HepG2 (cell line): ENCODE measurements at regions not wholly inside any gene's neighbourhood (a gene's known extent, or its start where the extent isn't known, plus 50 kb on each side); places are given as distances from the start of the nearest gene placed in this dataset.
A peak's percentile ranks its signal among the peaks of the same experiment; 100 is the strongest.

Experiments used
- ARNT ChIP-seq: fragments of 450-650 bp; IDR thresholded peaks from 2 replicates; pipeline ENCODE4 v1.6.1; 2017
- BHLHE40 ChIP-seq: IDR thresholded peaks from 2 replicates; pipeline ENCODE4 v1.6.1; 2011; ENCODE audit warnings: low read length, improper control_type of control experiment
- BRCA1 ChIP-seq: sonication (generic); formaldehyde crosslinking; IDR thresholded peaks from 2 replicates; pipeline ENCODE4 v1.4.0; 2020; ENCODE audit warnings: missing genetic modification reagents
- MXD4 ChIP-seq: IDR thresholded peaks from 2 replicates; pipeline ENCODE4 v1.6.1; 2016; ENCODE audit warnings: mild to moderate bottlenecking, missing biosample characterization, missing genetic modification reagents
- NFE2 ChIP-seq: sonication (generic); formaldehyde crosslinking; IDR thresholded peaks from 2 replicates; pipeline ENCODE4 v1.4.0; 2020; ENCODE audit warnings: missing genetic modification reagents
- NR1H2 ChIP-seq: sonication (generic); formaldehyde crosslinking; IDR thresholded peaks from 2 replicates; pipeline ENCODE4 v1.8.1; 2022; ENCODE audit warnings: low read depth, missing genetic modification reagents, borderline replicate concordance
- SIX1 ChIP-seq: sonication (generic); formaldehyde crosslinking; IDR thresholded peaks from 2 replicates; pipeline ENCODE4 v1.4.0; 2020; ENCODE audit warnings: missing genetic modification reagents, borderline replicate concordance
- SIX4 ChIP-seq: sonication (generic); formaldehyde crosslinking; IDR thresholded peaks from 2 replicates; pipeline ENCODE4 v1.4.0; 2020; ENCODE audit warnings: missing genetic modification reagents
- ZFP90 ChIP-seq: sonication (generic); formaldehyde crosslinking; IDR thresholded peaks from 2 replicates; pipeline ENCODE4 v1.8.0; 2022; ENCODE audit warnings: missing genetic modification reagents, mild to moderate bottlenecking, inconsistent platforms, borderline replicate concordance
- ZMYM3 ChIP-seq: sonication (generic); formaldehyde crosslinking; IDR thresholded peaks from 2 replicates; pipeline ENCODE4 v1.5.1; 2020; ENCODE audit warnings: mild to moderate bottlenecking, missing genetic modification reagents
- ZNF564 ChIP-seq: sonication (generic); formaldehyde crosslinking; IDR thresholded peaks from 2 replicates; pipeline ENCODE4 v1.8.1; 2023; ENCODE audit warnings: mild to moderate bottlenecking, missing genetic modification reagents
- ZNF724P ChIP-seq: sonication (generic); formaldehyde crosslinking; IDR thresholded peaks from 2 replicates; pipeline ENCODE4 v1.8.0; 2022; ENCODE audit warnings: missing genetic modification reagents, borderline replicate concordance
- ZNF737 ChIP-seq: sonication (generic); formaldehyde crosslinking; IDR thresholded peaks from 2 replicates; pipeline ENCODE4 v1.5.0; 2020; ENCODE audit warnings: missing genetic modification reagents, mild to moderate bottlenecking, borderline replicate concordance
- ZSCAN12 ChIP-seq: sonication (generic); formaldehyde crosslinking; IDR thresholded peaks from 2 replicates; pipeline ENCODE4 v1.9.0; 2021; ENCODE audit warnings: mild to moderate bottlenecking, missing genetic modification reagents
- ZSCAN29 ChIP-seq: sonication (generic); formaldehyde crosslinking; conservative IDR thresholded peaks from 2 replicates; pipeline ENCODE4 v1.4.0; 2020; ENCODE audit warnings: mild to moderate bottlenecking, missing genetic modification reagents
- TF ChIP-seq, protein P1 (sequence below): sonication (generic); formaldehyde crosslinking; IDR thresholded peaks from 2 replicates; pipeline ENCODE4 v1.8.0; 2022; ENCODE audit warnings: low read depth, missing genetic modification reagents
- TF ChIP-seq, protein P2 (sequence below): sonication (generic); formaldehyde crosslinking; IDR thresholded peaks from 2 replicates; pipeline ENCODE4 v1.4.0; 2020; ENCODE audit warnings: missing genetic modification reagents, low read depth, mild to moderate bottlenecking, borderline replicate concordance
- TF ChIP-seq, protein P3 (sequence below): sonication (generic); formaldehyde crosslinking; IDR thresholded peaks from 2 replicates; pipeline ENCODE4 v1.4.0; 2020; ENCODE audit warnings: mild to moderate bottlenecking, low read depth, missing genetic modification reagents
- TF ChIP-seq, protein P4 (sequence below): sonication (generic); formaldehyde crosslinking; IDR thresholded peaks from 2 replicates; pipeline ENCODE4 v1.4.0; 2020; ENCODE audit warnings: missing genetic modification reagents, borderline replicate concordance
- TF ChIP-seq, protein P5 (sequence below): sonication (generic); formaldehyde crosslinking; IDR thresholded peaks from 2 replicates; pipeline ENCODE4 v1.8.0; 2022; ENCODE audit warnings: mild to moderate bottlenecking, missing genetic modification reagents, borderline replicate concordance
- TF ChIP-seq, protein P6 (sequence below): IDR thresholded peaks from 2 replicates; pipeline ENCODE4 v1.6.1; 2016; ENCODE audit warnings: control low read depth

DNA sequence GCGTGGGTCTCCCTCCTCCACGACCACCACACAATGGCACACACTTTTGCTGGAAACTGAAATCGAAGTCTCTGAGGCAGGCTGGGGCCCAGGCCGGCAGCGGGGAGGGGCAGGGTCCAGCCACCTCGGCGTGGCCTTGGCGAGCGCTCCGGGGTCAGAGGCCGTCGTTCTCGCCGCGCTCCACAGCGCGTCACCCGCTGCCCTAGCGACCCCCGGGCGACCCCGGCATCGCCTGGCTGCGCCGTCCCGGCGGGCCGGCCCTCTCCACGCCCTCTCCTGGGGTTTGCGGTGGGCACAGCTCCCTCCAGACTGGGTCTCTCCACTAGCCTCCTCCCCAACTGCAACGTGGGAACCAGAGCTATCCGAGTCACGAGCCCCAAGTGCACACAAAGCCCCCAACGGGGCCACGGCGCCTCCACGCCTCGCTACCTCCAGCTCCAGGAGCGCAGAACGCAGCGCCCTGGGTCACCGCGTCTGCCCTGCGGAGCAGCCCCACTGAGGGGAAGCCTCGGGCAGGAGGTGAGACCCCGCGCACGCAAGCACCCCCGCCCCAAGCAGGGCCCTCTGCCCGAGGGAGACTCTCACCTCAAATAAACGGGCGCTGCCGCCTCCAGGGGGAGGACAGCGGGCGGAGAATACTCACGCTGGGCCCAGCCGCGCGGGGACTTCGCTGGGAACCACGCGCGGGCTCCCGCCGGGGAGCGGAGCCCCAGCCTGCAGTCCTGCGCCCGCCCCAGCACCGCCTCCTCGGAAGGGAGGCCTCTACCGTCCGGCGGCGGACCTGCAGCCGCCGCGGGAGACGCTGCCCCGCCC, 134.0 kb upstream of the BARHL2 start (continued):
- TF ChIP-seq, protein P1, sequence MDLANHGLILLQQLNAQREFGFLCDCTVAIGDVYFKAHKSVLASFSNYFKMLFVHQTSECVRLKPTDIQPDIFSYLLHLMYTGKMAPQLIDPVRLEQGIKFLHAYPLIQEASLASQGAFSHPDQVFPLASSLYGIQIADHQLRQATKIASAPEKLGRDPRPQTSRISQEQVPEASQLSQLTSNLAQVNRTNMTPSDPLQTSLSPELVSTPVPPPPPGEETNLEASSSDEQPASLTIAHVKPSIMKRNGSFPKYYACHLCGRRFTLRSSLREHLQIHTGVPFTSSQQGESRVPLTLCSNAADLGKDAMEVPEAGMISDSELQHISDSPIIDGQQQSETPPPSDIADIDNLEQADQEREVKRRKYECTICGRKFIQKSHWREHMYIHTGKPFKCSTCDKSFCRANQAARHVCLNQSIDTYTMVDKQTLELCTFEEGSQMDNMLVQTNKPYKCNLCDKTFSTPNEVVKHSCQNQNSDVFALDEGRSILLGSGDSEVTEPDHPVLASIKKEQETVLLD (CRISPR knock-in tag) = no peak
- peak; percentile 42; the same call in 1 of the 2 replicates for TF ChIP-seq MXD4 (CRISPR knock-in tag)
- TF ChIP-seq ZFP90 (CRISPR knock-in tag) = peak; percentile 49
- 0 out of 2 replicates have a peak, but pooled peaks have one; percentile 14 for TF ChIP-seq BRCA1
- TF ChIP-seq ZSCAN12 (CRISPR knock-in tag) = no peak
- no peak for TF ChIP-seq NR1H2 (CRISPR knock-in tag)
- TF ChIP-seq NFE2 (CRISPR knock-in tag) = no peak
- TF ChIP-seq SIX1 (CRISPR knock-in tag) = no peak
- no peak for TF ChIP-seq ZNF737
- TF ChIP-seq, protein P2, sequence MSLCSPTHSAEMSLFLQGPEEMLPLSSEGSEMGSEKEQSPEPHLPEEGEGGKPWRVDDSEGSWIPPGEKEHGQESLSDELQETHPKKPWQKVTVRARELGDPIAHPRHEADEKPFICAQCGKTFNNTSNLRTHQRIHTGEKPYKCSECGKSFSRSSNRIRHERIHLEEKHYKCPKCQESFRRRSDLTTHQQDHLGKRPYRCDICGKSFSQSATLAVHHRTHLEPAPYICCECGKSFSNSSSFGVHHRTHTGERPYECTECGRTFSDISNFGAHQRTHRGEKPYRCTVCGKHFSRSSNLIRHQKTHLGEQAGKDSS = no peak
- TF ChIP-seq, protein P3, sequence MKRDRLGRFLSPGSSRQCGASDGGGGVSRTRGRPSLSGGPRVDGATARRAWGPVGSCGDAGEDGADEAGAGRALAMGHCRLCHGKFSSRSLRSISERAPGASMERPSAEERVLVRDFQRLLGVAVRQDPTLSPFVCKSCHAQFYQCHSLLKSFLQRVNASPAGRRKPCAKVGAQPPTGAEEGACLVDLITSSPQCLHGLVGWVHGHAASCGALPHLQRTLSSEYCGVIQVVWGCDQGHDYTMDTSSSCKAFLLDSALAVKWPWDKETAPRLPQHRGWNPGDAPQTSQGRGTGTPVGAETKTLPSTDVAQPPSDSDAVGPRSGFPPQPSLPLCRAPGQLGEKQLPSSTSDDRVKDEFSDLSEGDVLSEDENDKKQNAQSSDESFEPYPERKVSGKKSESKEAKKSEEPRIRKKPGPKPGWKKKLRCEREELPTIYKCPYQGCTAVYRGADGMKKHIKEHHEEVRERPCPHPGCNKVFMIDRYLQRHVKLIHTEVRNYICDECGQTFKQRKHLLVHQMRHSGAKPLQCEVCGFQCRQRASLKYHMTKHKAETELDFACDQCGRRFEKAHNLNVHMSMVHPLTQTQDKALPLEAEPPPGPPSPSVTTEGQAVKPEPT (CRISPR knock-in tag) = no peak; the same call in 1 of the 2 replicates
- 0 out of 2 replicates have a peak, but pooled peaks have one; percentile 31 for TF ChIP-seq ZMYM3 (CRISPR knock-in tag)
- TF ChIP-seq, protein P4, sequence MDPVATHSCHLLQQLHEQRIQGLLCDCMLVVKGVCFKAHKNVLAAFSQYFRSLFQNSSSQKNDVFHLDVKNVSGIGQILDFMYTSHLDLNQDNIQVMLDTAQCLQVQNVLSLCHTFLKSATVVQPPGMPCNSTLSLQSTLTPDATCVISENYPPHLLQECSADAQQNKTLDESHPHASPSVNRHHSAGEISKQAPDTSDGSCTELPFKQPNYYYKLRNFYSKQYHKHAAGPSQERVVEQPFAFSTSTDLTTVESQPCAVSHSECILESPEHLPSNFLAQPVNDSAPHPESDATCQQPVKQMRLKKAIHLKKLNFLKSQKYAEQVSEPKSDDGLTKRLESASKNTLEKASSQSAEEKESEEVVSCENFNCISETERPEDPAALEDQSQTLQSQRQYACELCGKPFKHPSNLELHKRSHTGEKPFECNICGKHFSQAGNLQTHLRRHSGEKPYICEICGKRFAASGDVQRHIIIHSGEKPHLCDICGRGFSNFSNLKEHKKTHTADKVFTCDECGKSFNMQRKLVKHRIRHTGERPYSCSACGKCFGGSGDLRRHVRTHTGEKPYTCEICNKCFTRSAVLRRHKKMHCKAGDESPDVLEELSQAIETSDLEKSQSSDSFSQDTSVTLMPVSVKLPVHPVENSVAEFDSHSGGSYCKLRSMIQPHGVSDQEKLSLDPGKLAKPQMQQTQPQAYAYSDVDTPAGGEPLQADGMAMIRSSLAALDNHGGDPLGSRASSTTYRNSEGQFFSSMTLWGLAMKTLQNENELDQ = no peak
- TF ChIP-seq, protein P5, sequence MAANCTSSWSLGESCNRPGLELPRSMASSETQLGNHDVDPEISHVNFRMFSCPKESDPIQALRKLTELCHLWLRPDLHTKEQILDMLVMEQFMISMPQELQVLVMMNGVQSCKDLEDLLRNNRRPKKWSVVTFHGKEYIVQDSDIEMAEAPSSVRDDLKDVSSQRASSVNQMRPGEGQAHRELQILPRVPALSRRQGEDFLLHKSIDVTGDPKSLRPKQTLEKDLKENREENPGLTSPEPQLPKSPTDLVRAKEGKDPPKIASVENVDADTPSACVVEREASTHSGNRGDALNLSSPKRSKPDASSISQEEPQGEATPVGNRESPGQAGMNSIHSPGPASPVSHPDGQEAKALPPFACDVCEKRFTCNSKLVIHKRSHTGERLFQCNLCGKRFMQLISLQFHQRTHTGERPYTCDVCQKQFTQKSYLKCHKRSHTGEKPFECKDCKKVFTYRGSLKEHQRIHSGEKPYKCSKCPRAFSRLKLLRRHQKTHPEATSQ = no peak
- TF ChIP-seq, protein P6, sequence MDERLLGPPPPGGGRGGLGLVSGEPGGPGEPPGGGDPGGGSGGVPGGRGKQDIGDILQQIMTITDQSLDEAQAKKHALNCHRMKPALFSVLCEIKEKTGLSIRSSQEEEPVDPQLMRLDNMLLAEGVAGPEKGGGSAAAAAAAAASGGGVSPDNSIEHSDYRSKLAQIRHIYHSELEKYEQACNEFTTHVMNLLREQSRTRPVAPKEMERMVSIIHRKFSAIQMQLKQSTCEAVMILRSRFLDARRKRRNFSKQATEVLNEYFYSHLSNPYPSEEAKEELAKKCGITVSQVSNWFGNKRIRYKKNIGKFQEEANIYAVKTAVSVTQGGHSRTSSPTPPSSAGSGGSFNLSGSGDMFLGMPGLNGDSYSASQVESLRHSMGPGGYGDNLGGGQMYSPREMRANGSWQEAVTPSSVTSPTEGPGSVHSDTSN (CRISPR knock-in tag) = no peak
- no peak for TF ChIP-seq ARNT
- TF ChIP-seq ZNF564 = no peak
- TF ChIP-seq ZSCAN29 (CRISPR knock-in tag) = 0 out of 2 replicates have a peak, but pooled peaks have one; percentile 42
- no peak for TF ChIP-seq SIX4 (CRISPR knock-in tag)
- no peak for TF ChIP-seq ZNF724P (CRISPR knock-in tag)
- TF ChIP-seq BHLHE40 = no peak
